ENCODE measurements at regions not wholly inside any gene's neighbourhood (a gene's known extent, or its start where the extent isn't known, plus 50 kb on each side); places are given as distances from the start of the nearest gene placed in this dataset.

DNA sequence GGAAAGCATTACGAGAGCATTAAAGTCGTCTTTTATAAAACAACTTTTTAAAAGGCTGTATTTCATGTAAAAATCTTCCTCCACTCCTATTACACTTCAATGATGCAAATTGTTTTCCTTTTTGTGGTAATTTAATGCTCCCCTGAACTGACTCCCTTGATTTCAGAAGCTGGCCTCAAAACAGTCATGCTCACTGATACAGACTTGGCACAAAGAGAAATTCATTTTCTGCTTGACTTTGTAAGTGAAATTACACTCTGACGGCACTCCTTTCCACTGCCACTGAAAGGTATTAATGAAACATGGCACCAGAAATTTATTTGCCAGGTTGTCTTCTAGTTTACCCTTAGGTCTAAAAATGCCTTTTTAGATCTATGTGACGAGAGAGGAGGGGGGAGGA is 215.5 kb downstream of the LRRC3B start (continued):
- TF ChIP-seq GABPA (IDR thresholded peaks at IDR 0.05; ENCODE audit: low read depth) (no peak), ZBTB33 (IDR thresholded peaks at IDR 0.05; ENCODE audit: borderline replicate concordance, low read depth) (no peak)

- Histone ChIP-seq H3K9me3 (no peaks in the 10 kb centered on the region), H3K4me1 (ENCODE audit: control insufficient read depth in 1 of 2, insufficient read depth in 2 of 2, low read depth in 1 of 2, low read length in 1 of 2) (no peaks in the 10 kb centered on the region), H3K27me3 (ENCODE audit: insufficient read depth) (no peaks in the 10 kb centered on the region), H2AFZ (ENCODE audit: low read depth) (no peak overlapping the region), H3K36me3 (replicated peaks in 1 of 2; ENCODE audit: control insufficient read depth in 1 of 2, insufficient read depth in 2 of 2, low read length in 1 of 2) (no peaks in the 10 kb centered on the region), H3K4me3 (ENCODE audit: low read depth in 2 of 2, low read length in 1 of 2) (no peak overlapping the region), H4K20me1 (ENCODE audit: insufficient read depth) (no peaks in the 10 kb centered on the region), H3K79me2 (ENCODE audit: insufficient read depth) (no peaks in the 10 kb centered on the region), H3K9me2 (no peaks in the 10 kb centered on the region), H3K4me2 (no peak overlapping the region), H3K27ac (ENCODE audit: low read depth in 2 of 2, low read length in 1 of 2) (no peak overlapping the region), H3F3A (replicated peaks; ENCODE audit: insufficient read depth) (no peaks in the 10 kb centered on the region), H3K9ac (no peak overlapping the region)
- DNase-seq: no peak
- CTCF ChIA-PET: no interaction called here
- WGBS (ENCODE audit: low lambda C conversion rate): 68% methylated on average over 1 of the region's 1 CpG
- TF ChIP-seq TAF1 (IDR thresholded peaks at IDR 0.05; ENCODE audit: borderline replicate concordance, low read depth, low read length): no peak
- TF ChIP-seq RAD21 (IDR thresholded peaks at IDR 0.05; ENCODE audit: low read length): no peak
- no peak for TF ChIP-seq FOXM1 (IDR thresholded peaks at IDR 0.05; ENCODE audit: low read depth)
- no peak for TF ChIP-seq REST (IDR thresholded peaks at IDR 0.05; ENCODE audit: low read depth, low read length)
- no peak for TF ChIP-seq ELF1 (IDR thresholded peaks at IDR 0.05)
- TF ChIP-seq RXRA (IDR thresholded peaks at IDR 0.05; ENCODE audit: borderline replicate concordance, low read depth): no peak
- TF ChIP-seq ZBTB33 (IDR thresholded peaks at IDR 0.05; ENCODE audit: borderline replicate concordance, low read depth): no peak
- TF ChIP-seq MXI1 (IDR thresholded peaks at IDR 0.05; ENCODE audit: low read depth, low read length): no peak
- TF ChIP-seq, protein P1, sequence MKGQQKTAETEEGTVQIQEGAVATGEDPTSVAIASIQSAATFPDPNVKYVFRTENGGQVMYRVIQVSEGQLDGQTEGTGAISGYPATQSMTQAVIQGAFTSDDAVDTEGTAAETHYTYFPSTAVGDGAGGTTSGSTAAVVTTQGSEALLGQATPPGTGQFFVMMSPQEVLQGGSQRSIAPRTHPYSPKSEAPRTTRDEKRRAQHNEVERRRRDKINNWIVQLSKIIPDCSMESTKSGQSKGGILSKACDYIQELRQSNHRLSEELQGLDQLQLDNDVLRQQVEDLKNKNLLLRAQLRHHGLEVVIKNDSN (IDR thresholded peaks at IDR 0.05; ENCODE audit: borderline replicate concordance, low read depth): no peak
- TF ChIP-seq, protein P2, sequence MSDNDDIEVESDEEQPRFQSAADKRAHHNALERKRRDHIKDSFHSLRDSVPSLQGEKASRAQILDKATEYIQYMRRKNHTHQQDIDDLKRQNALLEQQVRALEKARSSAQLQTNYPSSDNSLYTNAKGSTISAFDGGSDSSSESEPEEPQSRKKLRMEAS (IDR thresholded peaks at IDR 0.05; ENCODE audit: low read depth): no peak
- TF ChIP-seq, protein P3, sequence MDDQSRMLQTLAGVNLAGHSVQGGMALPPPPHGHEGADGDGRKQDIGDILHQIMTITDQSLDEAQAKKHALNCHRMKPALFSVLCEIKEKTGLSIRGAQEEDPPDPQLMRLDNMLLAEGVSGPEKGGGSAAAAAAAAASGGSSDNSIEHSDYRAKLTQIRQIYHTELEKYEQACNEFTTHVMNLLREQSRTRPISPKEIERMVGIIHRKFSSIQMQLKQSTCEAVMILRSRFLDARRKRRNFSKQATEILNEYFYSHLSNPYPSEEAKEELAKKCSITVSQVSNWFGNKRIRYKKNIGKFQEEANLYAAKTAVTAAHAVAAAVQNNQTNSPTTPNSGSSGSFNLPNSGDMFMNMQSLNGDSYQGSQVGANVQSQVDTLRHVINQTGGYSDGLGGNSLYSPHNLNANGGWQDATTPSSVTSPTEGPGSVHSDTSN (IDR thresholded peaks at IDR 0.05): no peak
- TF ChIP-seq SMC3 (IDR thresholded peaks at IDR 0.05; ENCODE audit: low read depth, low read length): no peak
- TF ChIP-seq NRF1 (IDR thresholded peaks at IDR 0.05; ENCODE audit: low read depth, low read length): no peak
- no peak for TF ChIP-seq GATA2 (CRISPR knock-in tag; IDR thresholded peaks at IDR 0.05)
- no peak for TF ChIP-seq SIN3A (IDR thresholded peaks at IDR 0.05; ENCODE audit: borderline replicate concordance, low read depth, low read length)
- no peak for TF ChIP-seq NFIC (IDR thresholded peaks at IDR 0.05; ENCODE audit: borderline replicate concordance)
- TF ChIP-seq TCF12 (IDR thresholded peaks at IDR 0.05): no peak
- POLR2A ChIA-PET: no interaction called here
Observed at GRCh38 chr3:26839001-26839400, 216.4 kb downstream of the LRRC3B start.

Measured in SK-N-SH (cell line).